SU-DHL-6 (cell line): ENCODE measurements at regions not wholly inside any gene's neighbourhood (a gene's known extent, or its start where the extent isn't known, plus 50 kb on each side); places are given as distances from the start of the nearest gene placed in this dataset.

Source experiments
- H2AFZ ChIP-seq: fragments of 200-600 bp; sonication (generic); 2 replicates; pipeline ENCODE4 v1.6.1; 2014; ENCODE audit warnings: low read depth, mild to moderate bottlenecking, moderate library complexity, mixed read lengths, antibody characterized with exemption, low read length; ENCODE audit not compliant: severe bottlenecking
- H3F3A ChIP-seq: fragments of 200-600 bp; shearing (Covaris generic); 2 replicates; pipeline ENCODE4 v1.6.0; 2016; ENCODE audit warnings: antibody characterized with exemption, mild to moderate bottlenecking; ENCODE audit not compliant: insufficient read depth
- H3K27ac ChIP-seq: fragments of 200-600 bp; sonication (generic); 2 replicates; pipeline ENCODE4 v1.5.1; 2016; ENCODE audit warnings: low read depth, mild to moderate bottlenecking, low read length, moderate library complexity, mixed read lengths
- H3K27me3 ChIP-seq: fragments of 200-600 bp; sonication (generic), shearing (Covaris generic); 2 replicates; pipeline ENCODE4 v1.6.0; 2014; ENCODE audit warnings: mild to moderate bottlenecking, low read length
- H3K36me3 ChIP-seq: fragments of 200-600 bp; sonication (generic); 2 replicates; pipeline ENCODE4 v1.6.1; 2014; ENCODE audit warnings: mild to moderate bottlenecking, low read length, mixed read lengths
- H3K4me2 ChIP-seq: fragments of 300-600, 200-600 bp; shearing (Covaris generic), sonication (generic); 2 replicates; pipeline ENCODE4 v1.6.0; 2014; ENCODE audit warnings: low read length, low read depth, mild to moderate bottlenecking; ENCODE audit not compliant: poor library complexity, severe bottlenecking
- H3K4me3 ChIP-seq: fragments of 200-600 bp; sonication (generic); 2 replicates; pipeline ENCODE4 v1.5.1; 2014; ENCODE audit warnings: antibody characterized with exemption, low read length, mild to moderate bottlenecking, mixed read lengths; ENCODE audit not compliant: insufficient read depth, poor library complexity, severe bottlenecking
- H3K79me2 ChIP-seq: fragments of 200-600 bp; sonication (generic); 2 replicates; pipeline ENCODE4 v1.6.1; 2014; ENCODE audit warnings: mild to moderate bottlenecking, low read length, moderate library complexity; ENCODE audit not compliant: insufficient read depth
- H3K9ac ChIP-seq: fragments of 200-600 bp; sonication (generic); 2 replicates; pipeline ENCODE4 v1.7.0; 2014; ENCODE audit warnings: mild to moderate bottlenecking, low read length
- H3K9me2 ChIP-seq: fragments of 200-600 bp; sonication (generic); replicated peaks from 2 replicates; pipeline ENCODE4 v1.6.1; 2014; ENCODE audit warnings: low read length; ENCODE audit not compliant: insufficient read depth
- H3K9me3 ChIP-seq: fragments of 200-600 bp; sonication (generic); 2 replicates; pipeline ENCODE4 v1.6.1; 2014; ENCODE audit warnings: low read length, mixed read lengths; ENCODE audit not compliant: insufficient read depth
- H4K20me1 ChIP-seq: fragments of 200-600 bp; sonication (generic); 2 replicates; pipeline ENCODE4 v1.6.1; 2014; ENCODE audit warnings: low read depth, mild to moderate bottlenecking, antibody characterized with exemption, low read length, moderate library complexity, mixed read lengths
- CTCF ChIP-seq: fragments of 200-600 bp; sonication (generic); IDR thresholded peaks from one replicate; pipeline ENCODE4 v1.5.1; 2017; ENCODE audit warnings: antibody characterized with exemption, mild to moderate bottlenecking, low read length, moderate library complexity; ENCODE audit not compliant: insufficient read depth, poor library complexity, severe bottlenecking
- EZH2phosphoT487 ChIP-seq: fragments of 200-600 bp; sonication (generic), shearing (Covaris generic); conservative IDR thresholded peaks from 2 replicates; pipeline ENCODE4 v1.6.1; 2018; ENCODE audit warnings: mild to moderate bottlenecking, antibody characterized with exemption, low read length, moderate library complexity, mixed read lengths

GRCh38 chr3:27779176-27779575 is 57.1 kb upstream of the EOMES start:
- Histone ChIP-seq H4K20me1 (no peaks in the 10 kb centered on the region), H3K27ac (no peak overlapping the region), H3K27me3 (no peaks in the 10 kb centered on the region), H2AFZ (no peak overlapping the region), H3K9me2 (no peaks in the 10 kb centered on the region), H3K4me3 (no peak overlapping the region), H3K4me2 (no peak overlapping the region), H3K79me2 (no peaks in the 10 kb centered on the region), H3K36me3 (no peaks in the 10 kb centered on the region), H3K9me3 (no peaks in the 10 kb centered on the region), H3K9ac (no peak overlapping the region), H3F3A (no peaks in the 10 kb centered on the region)
- TF ChIP-seq CTCF (no peak), EZH2phosphoT487 (no peak)

DNA sequence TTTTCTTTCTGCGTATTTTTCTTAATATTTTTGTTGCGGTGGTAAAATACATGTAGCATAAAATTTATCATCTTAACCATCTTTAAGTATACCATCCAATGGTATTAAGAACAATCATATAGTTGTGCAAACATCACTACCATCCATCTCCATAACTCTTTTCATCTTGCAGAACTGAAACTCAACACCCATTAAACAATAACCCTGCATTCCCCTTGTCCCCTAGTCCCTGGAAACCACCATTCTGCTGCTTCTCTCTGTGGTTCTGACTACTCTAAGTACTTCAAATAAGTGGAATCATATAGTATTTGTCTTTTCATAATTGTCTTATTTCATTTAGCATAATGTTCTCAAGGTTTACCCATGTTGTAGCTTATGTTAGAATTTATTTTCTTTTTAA is 67.3 kb upstream of the EOMES start:
- Histone ChIP-seq H3F3A (no peaks in the 10 kb centered on the region), H3K36me3 (no peaks in the 10 kb centered on the region), H2AFZ (no peak overlapping the region), H3K9me2 (no peaks in the 10 kb centered on the region), H3K9me3 (no peaks in the 10 kb centered on the region), H3K79me2 (no peaks in the 10 kb centered on the region), H3K27ac (no peak overlapping the region), H4K20me1 (no peaks in the 10 kb centered on the region), H3K9ac (no peak overlapping the region), H3K27me3 (no peaks in the 10 kb centered on the region), H3K4me3 (no peak overlapping the region), H3K4me2 (no peak overlapping the region)
- TF ChIP-seq EZH2phosphoT487, result no peak
- TF ChIP-seq CTCF, result no peak

- H3K79me2 ChIP-seq, result no peaks in the 10 kb centered on the region
- H3K9me2 ChIP-seq, result no peaks in the 10 kb centered on the region
- no peak overlapping the region for H3K27ac ChIP-seq
- H3K27me3 ChIP-seq, result no peaks in the 10 kb centered on the region
- H3K4me2 ChIP-seq, result no peak overlapping the region
- H3K9ac ChIP-seq, result no peak overlapping the region
- TF ChIP-seq EZH2phosphoT487, result no peak
- no peak for TF ChIP-seq CTCF
- H3K9me3 ChIP-seq, result no peaks in the 10 kb centered on the region
- no peaks in the 10 kb centered on the region for H4K20me1 ChIP-seq
- no peak overlapping the region for H3K4me3 ChIP-seq
- H2AFZ ChIP-seq, result no peak overlapping the region
- H3F3A ChIP-seq, result no peaks in the 10 kb centered on the region
- no peaks in the 10 kb centered on the region for H3K36me3 ChIP-seq
These were observed 69.8 kb upstream of the EOMES start for GRCh38 chr3:27791956-27792355.

DNA sequence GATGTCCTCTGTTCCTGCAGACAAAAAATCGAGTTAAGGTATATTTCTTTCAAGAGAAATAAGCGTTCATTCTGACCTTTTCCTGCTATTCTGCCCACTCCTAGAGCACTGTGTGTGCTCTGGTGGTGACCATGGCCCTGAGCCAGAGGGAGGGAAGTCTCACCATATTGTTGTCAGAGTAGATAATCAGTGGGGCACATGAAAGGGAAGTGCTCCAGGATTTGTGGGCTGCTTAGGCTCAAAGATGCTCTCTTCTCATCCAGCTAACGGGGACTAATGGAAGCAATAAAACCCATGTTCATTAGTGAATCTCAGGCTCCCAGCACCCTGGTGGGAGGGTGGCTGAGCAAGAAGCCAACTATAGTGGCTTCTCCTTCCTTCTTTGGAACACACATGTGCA is 70.7 kb upstream of the EOMES start:
- TF ChIP-seq CTCF (no peak), EZH2phosphoT487 (no peak)
- Histone ChIP-seq H4K20me1 (no peaks in the 10 kb centered on the region), H3K4me3 (no peak overlapping the region), H3K27me3 (no peaks in the 10 kb centered on the region), H3K36me3 (no peaks in the 10 kb centered on the region), H2AFZ (no peak overlapping the region), H3K9me3 (no peaks in the 10 kb centered on the region), H3K9ac (no peak overlapping the region), H3K9me2 (no peaks in the 10 kb centered on the region), H3K27ac (no peak overlapping the region), H3F3A (no peaks in the 10 kb centered on the region), H3K4me2 (no peak overlapping the region), H3K79me2 (no peaks in the 10 kb centered on the region)
